Stromal cell of bone marrow (primary cell): ENCODE measurements at regions not wholly inside any gene's neighbourhood (a gene's known extent, or its start where the extent isn't known, plus 50 kb on each side); places are given as distances from the start of the nearest gene placed in this dataset.

Experiments
- DNase-seq: peaks from one replicate; pipeline ENCODE4 v3.0.0-alpha.2; 2012; ENCODE audit warnings: low read depth

- DNase-seq, result no peak
Observed at GRCh38 chr2:106041150-106041549, 153.0 kb downstream of the UXS1 start.

DNA sequence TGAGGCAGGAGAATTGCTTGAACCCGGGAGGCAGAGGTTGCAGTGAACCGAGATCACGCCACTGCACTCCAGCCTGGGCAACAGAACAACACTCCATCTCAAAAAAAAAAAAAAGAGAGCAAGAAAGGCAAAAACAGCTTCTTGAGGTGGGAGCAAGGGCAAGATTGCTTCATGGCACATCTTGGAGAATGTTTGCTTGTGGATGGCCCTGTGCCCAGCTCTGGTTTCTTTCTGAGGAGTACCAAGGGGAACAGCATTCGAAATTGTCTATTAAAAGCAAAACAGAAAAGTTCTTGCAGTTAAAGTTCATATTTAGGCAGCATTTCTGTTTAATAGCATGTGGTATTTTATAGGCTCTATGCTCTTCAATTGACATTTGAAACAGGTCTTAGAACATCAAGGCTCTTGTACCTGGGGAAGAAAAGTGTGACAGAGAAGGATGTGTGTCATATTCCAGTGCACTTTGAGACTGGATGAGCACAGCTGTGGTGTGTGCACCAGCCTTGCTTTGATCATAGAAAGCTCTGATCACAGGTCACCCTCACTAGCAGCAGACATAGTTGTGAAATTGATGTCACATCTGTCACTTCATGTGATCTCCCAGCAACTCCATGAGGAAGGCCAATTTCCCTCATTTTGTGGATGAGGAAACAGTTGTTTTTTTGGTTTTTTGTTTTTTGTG is 154.3 kb downstream of the UXS1 start:
- DNase-seq, result no peak

DNA sequence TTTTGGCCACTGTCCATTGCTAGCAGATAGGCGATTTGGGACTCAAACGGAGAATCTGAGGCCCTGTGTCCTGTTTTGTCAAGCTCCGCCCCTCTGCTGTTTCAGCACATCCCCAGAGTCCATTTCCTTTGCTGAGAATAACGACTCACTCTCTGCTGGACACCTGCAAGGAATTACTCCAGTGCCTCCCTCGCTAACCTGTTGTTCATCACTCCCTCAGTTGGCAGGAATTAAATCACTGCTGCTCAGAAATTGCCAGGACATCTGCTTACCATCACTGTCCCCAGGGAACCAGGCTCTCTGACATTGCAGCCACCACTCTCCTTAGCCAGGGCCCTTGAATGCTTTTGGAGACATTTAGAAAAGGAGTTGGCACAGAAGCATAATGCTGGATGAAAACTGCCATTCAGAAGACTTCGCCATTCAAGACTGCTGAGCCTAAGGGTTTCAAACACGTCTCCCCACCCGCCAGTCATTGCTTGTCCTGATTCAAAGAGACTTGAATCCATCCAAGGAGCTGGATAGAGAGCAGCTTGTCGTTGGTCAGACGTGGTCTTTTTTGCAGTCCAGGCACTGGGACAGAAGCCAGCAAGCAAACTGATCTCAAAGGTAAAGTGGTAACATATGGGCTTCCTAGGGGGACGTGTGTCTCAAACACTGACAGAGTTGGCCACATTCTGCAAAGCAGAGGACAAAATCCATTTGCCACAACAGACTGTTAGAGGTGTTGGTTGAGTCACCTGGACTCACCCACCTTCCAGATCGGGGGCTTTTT is 155.3 kb downstream of the UXS1 start:
- no peak for DNase-seq

GRCh38 chr2:106037932-106038331 is 156.2 kb downstream of the UXS1 start:
- DNase-seq, result no peak

- DNase-seq, result no peak
Observed at GRCh38 chr2:106037262-106037661, 156.8 kb downstream of the UXS1 start.

GRCh38 chr2:106034325-106034724 is 159.8 kb downstream of the UXS1 start:
- DNase-seq, result no peak

GRCh38 chr2:106032676-106033075 is 161.4 kb downstream of the UXS1 start:
- DNase-seq, result no peak

GRCh38 chr2:106030287-106031268 is 163.5 kb downstream of the UXS1 start:
- peak; percentile 71 for DNase-seq

GRCh38 chr2:106028192-106028591 is 165.9 kb downstream of the UXS1 start:
- no peak for DNase-seq

GRCh38 chr2:106026271-106027190 is 167.6 kb downstream of the UXS1 start:
- no peak for DNase-seq

DNA sequence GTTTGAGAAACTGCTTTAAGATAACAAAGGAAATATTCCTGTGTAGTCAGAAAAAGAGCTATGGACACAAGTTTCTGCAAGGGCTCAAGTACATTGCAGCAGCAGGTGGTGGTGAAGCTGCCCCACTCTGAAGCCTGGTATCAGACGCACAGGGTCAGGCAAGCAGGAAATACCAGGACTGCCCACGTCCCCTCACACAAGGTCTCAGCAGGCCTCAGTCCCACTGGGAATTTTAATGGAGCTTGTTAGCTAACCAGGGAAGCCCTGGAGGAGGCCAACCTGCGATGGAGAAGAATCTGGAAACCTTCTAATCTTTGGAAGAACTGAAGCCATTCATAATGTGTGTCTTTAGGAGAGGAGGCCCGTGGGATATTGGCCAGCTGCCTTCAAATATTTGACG is 168.3 kb downstream of the UXS1 start:
- no peak for DNase-seq

- no peak for DNase-seq
Observed at GRCh38 chr2:106021662-106022028, 172.5 kb downstream of the UXS1 start.

- no peak for DNase-seq
Observed at GRCh38 chr2:106020821-106021661, 173.1 kb downstream of the UXS1 start.

GRCh38 chr2:106020032-106020431 is 174.1 kb downstream of the UXS1 start:
- peak; percentile 28 for DNase-seq

GRCh38 chr2:106018141-106018540 is 176.0 kb downstream of the UXS1 start:
- no peak for DNase-seq

DNA sequence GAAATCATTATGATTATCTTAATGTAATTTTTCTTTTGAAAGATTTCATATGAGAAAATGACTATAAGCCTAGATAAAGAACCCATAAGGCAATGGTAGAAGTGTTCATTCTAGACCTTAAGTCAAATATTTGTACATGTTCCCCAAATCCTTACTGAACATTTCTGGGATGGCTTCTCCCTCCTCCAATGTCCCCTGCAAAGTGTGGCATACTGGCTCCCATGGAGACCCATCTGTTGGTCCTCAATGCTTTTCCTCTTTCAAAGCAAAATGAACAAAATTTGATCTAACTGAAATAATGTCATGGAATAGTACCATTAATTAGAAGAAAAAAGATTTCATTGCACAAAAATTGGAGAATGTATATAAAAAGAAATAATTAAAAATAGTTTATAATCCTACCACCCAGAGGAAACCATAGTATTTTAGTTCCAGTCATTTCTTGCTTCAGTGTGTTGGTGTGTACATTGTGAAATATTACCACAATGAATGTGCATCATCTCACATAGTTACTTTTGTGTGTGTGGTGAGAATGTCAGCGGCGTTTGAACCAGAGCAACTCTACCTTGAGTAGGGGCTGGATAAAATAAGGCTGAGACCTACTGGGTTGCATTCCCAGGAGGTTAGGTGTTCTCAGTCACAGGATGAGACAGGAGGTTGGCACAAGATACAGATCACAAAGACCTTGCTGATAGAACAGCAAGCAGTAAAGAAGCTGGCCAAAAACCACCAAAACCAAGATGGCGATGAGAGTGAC is 181.3 kb downstream of the UXS1 start:
- no peak for DNase-seq

GRCh38 chr2:106012001-106012590 is 182.0 kb downstream of the UXS1 start:
- no peak for DNase-seq

DNA sequence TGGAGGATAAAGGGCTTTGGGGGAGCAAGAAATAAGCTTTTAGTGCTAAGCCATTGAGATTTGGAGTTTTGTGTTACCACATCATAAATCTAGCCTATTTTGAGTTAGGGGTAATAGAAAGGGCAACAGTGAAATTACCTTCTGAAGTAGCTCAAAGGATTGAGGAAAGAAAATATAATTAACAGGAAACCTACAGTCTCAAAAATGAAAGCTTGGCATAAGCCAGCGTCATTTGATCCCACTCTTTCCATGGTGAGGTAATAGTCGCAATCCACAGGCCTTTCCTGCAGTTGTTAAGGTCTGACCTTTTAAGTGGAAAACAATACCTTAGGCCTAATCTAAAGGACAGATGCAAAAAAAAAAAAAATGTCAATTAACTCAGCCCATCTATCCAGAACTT is 182.7 kb downstream of the UXS1 start:
- no peak for DNase-seq

GRCh38 chr2:106010818-106011355 is 183.2 kb downstream of the UXS1 start:
- no peak for DNase-seq
